ENCODE measurements at regions not wholly inside any gene's neighbourhood (a gene's known extent, or its start where the extent isn't known, plus 50 kb on each side); places are given as distances from the start of the nearest gene placed in this dataset.

GRCh38 chr2:207231106-207231865, 65.5 kb upstream of the KLF7 start:
- TF ChIP-seq EP300 (IDR thresholded peaks at IDR 0.05; ENCODE audit: borderline replicate concordance in 1 of 2, low read depth in 1 of 2, low read length in 1 of 2) (no peak), PBX3 (IDR thresholded peaks at IDR 0.05) (no peak), NRF1 (IDR thresholded peaks at IDR 0.05; ENCODE audit: low read depth, low read length) (no peak), CTCF (IDR thresholded peaks at IDR 0.05) (no peak)
